ENCODE measurements at regions not wholly inside any gene's neighbourhood (a gene's known extent, or its start where the extent isn't known, plus 50 kb on each side); places are given as distances from the start of the nearest gene placed in this dataset.
"Not testable (repeated sequence)": the region's sequence is repeated elsewhere in the genome, so short reads cannot be mapped to it uniquely, and the experiment has no call there.

DNA sequence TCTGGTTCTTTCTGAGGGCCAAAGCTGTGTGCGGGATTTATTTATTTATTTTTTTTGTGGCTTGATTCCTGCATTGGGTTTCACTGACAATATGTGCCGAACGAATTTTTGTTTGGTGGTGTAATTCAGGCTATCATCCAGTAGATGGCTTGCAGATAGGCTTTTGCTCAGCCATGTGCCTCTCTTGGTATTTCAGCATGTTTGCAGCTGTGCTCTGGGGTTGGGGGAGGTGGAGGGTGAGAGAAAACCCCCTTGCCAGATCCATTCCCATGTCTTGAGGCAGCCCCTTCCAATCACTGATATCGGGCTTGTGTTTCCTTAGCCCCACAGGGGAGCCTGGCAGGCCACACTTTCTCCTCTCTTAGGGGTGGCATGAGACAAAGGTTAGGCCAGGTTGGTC, 302.4 kb downstream of the PTGER3 start:
- ATAC-seq (replicated peaks in 6 of 8): peak in 3 of 8 experiments; percentile 33 to 57 (median 37)
- Histone ChIP-seq H3K4me1 (replicated peaks in 1 of 2) (no peaks in the 10 kb centered on the region), H3K27ac (no peak overlapping the region), H3K4me3 (no peak overlapping the region)
- WGBS, 10 experiments: 0 to 83% (median 71%) methylated on average over 2 to 4 of the region's 4 CpGs; no CpG with 5 or more reads in 3 of the 10 experiments
- in situ Hi-C loops (cut with MboI; ENCODE audit: low pct_unique_long_range_greater_than_20kb in 2 of 9, low sequenced_read_pairs in 9 of 9, unreplicated experiment in 9 of 9): no loop called here

DNA sequence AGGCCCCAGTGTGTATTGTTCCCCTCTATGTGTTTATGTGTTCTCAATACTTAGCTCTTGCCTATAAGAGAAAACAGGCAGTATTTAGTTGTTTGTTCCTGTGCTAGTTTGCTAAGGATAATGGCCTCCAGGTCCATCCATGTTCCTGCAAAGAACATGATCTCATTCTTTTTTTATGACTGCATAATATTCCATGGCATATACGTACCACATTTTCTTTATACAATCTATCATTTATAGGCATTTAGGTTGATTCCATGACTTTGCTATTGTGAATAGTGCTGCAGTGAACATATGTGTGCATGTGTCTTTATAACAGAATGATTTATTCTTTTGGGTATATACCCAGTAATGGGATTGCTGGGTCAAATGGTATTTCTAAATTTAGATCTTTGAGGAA, 301.6 kb downstream of the PTGER3 start:
- ATAC-seq (replicated peaks in 6 of 8); in situ Hi-C loops (cut with MboI; ENCODE audit: low pct_unique_long_range_greater_than_20kb in 2 of 9, low sequenced_read_pairs in 9 of 9, unreplicated experiment in 9 of 9); H3K27ac ChIP-seq; H3K4me3 ChIP-seq; H3K4me1 ChIP-seq (replicated peaks in 1 of 2): not testable (repeated sequence)
- WGBS, 10 experiments: 60 to 100% (median 100%) methylated on average over 1 of the region's 1 CpG

DNA sequence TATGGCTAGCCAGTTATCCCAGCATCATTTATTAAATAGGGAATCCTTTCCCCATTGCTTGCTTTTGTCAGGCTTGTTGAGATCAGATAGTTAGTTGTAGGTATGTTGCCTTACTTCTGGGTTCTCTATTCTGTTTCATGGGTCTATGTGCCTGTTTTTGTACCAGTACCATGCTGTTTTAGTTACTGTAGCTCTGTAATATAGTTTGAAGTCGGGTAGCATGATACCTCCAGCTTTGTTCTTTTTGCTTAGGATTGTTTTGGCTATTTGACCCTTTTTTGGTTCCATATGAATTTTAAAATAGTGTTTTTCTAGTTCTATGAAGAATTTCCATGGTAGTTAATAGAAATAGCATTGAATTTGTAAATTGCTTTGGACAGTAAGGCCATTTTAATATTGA, 300.5 kb downstream of the PTGER3 start:
- in situ Hi-C loops (cut with MboI; ENCODE audit: low pct_unique_long_range_greater_than_20kb in 2 of 9, low sequenced_read_pairs in 9 of 9, unreplicated experiment in 9 of 9); H3K27ac ChIP-seq; H3K4me1 ChIP-seq (replicated peaks in 1 of 2); H3K4me3 ChIP-seq; ATAC-seq (replicated peaks in 6 of 8): not testable (repeated sequence)
- WGBS, 10 experiments: 0 to 80% (median 47%) methylated on average over 1 of the region's 1 CpG

DNA sequence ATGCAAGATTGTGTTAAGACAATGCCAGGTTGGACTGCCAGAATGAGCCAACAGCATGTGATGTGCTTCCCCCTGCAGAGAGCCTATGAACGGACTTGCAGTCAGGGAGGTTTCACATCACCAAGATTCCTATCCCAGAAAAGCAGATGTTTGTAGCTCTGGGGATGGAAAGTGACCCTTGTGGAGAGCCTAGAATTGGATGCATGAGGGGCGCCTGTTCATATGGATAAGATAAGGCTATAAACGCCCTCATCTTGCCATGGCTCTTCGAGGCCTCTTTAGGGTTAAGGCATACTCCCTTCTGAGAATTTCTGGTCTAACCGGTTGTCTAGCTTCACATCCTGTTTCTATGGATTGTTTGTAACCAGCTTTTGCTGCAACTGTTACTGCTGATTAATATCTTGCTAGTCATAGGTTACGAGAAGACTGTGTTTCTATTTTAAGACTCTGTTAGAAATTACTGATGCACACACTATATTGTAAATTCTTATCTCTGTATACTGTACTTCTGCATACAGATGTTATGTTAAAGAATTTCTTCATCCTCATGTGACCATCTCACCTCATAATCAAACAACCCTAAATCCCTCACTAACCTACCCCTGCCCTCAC, 295.8 kb downstream of the PTGER3 start:
- ATAC-seq (replicated peaks in 6 of 8); in situ Hi-C loops (cut with MboI; ENCODE audit: low pct_unique_long_range_greater_than_20kb in 2 of 9, low sequenced_read_pairs in 9 of 9, unreplicated experiment in 9 of 9); H3K4me1 ChIP-seq (replicated peaks in 1 of 2); H3K27ac ChIP-seq; H3K4me3 ChIP-seq: not testable (repeated sequence)
- WGBS, 10 experiments: 31 to 81% (median 71%) methylated on average over 3 to 6 of the region's 6 CpGs; no CpG with 5 or more reads in 4 of the 10 experiments

DNA sequence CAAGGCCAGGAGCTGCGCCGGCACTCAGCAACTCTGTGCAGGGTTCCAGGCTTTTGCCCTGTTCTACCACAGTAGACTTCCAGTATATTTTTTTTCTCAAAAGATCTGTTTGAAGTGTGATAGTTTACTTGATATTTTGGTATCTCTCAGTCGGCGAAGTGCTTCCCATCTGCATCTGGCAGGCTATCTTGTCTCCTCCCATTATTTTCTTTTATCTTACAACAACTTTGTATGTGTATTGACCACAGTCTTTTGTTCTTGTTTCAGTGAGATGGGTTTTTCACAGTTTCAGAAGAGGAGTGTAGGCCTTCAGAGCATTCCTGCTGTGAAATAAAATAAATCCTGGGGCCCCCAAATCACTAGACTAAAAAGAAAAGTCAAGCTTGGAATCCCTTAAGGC, 292.9 kb downstream of the PTGER3 start:
- no peak for ATAC-seq (replicated peaks in 6 of 8)
- no peak overlapping the region for H3K4me3 ChIP-seq
- in situ Hi-C loops (cut with MboI; ENCODE audit: low pct_unique_long_range_greater_than_20kb in 2 of 9, low sequenced_read_pairs in 9 of 9, unreplicated experiment in 9 of 9): no loop called here
- no peaks in the 10 kb centered on the region for H3K4me1 ChIP-seq (replicated peaks in 1 of 2)
- WGBS, 10 experiments: 39 to 100% (median 93%) methylated on average over 1 to 4 of the region's 4 CpGs; no CpG with 5 or more reads in 2 of the 10 experiments
- H3K27ac ChIP-seq: no peak overlapping the region

DNA sequence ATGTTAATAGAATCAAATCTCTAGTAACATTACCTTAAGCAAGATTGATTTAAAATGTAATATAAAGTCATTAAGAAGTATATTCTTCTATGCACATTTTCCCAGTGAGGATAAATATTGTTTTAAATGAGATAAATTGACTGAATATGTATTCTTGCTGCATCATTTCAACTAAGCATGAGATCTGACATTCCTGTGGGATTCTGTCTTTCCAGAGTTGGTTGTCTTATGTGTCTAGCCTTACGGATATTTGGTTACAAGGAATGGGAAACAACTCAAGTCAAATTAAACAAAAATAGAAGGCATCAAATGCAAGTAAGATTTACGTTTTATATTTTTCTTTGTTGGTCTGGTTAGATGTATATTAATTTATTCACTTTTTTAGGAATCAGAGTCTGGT, 287.5 kb downstream of the PTGER3 start:
- peak in 1 of 8 experiments; percentile 54 for ATAC-seq (replicated peaks in 6 of 8)
- H3K4me1 ChIP-seq (replicated peaks in 1 of 2): no peaks in the 10 kb centered on the region

DNA sequence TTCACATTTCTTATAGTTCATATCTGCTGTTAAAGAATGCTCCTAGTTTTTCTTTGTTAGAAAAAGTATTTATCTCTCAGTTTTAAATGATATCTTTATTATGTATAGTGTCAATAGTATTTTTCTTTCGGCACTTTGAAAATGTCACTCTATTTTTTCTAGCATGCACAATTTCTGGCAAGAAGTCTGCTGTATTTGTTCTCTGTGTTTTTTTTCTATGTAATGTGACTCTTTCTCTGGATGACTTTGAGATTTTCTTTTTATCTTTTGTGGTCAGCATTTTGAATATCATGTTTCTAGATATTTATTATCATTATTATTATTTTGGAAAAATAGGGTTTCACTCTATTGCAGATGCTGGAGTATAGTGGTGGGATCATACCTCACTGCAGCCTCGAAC, 285.2 kb downstream of the PTGER3 start:
- ATAC-seq (replicated peaks in 6 of 8): no peak
- 50 to 100% (median 83%) methylated on average over 1 to 2 of the region's 2 CpGs for WGBS, 10 experiments
- in situ Hi-C loops (cut with MboI; ENCODE audit: low pct_unique_long_range_greater_than_20kb in 2 of 9, low sequenced_read_pairs in 9 of 9, unreplicated experiment in 9 of 9): no loop called here
- Histone ChIP-seq H3K4me1 (replicated peaks in 1 of 2) (no peaks in the 10 kb centered on the region), H3K27ac (no peak overlapping the region), H3K4me3 (no peak overlapping the region)

More for the DNA sequence above, 287.5 kb downstream of the PTGER3 start:
- Histone ChIP-seq H3K4me3 (no peak overlapping the region), H3K27ac (no peak overlapping the region)
- in situ Hi-C loops (cut with MboI; ENCODE audit: low pct_unique_long_range_greater_than_20kb in 2 of 9, low sequenced_read_pairs in 9 of 9, unreplicated experiment in 9 of 9): no loop called here
- WGBS, 10 experiments: 13 to 79% (median 53%) methylated on average over 1 to 2 of the region's 2 CpGs

DNA sequence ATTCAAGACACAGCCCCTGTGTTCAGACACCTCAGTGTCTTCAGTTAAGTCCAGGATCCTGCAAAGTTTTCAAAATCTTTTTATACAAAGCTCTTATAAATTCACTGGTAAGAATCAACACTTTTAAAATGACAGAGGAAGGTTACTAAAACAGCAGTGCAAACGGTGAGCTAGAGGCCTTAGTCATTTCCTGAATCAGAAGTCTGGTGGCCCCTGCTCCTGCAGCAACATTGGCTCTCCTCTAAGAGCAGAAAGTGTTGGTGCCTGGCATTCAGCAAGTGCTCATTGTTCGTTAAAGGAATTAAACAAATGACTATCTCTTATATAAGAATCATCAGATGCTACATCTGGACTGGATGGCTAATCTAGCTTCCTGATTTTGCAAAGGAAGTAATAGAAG, 282.9 kb downstream of the PTGER3 start:
- 0 to 70% (median 40%) methylated on average over 1 to 2 of the region's 2 CpGs; no CpG with 5 or more reads in 3 of the 10 experiments for WGBS, 10 experiments
- no peaks in the 10 kb centered on the region for H3K4me1 ChIP-seq (replicated peaks in 1 of 2)
- in situ Hi-C loops (cut with MboI; ENCODE audit: low pct_unique_long_range_greater_than_20kb in 2 of 9, low sequenced_read_pairs in 9 of 9, unreplicated experiment in 9 of 9): no loop called here
- H3K4me3 ChIP-seq: no peak overlapping the region
- H3K27ac ChIP-seq: no peak overlapping the region
- ATAC-seq (replicated peaks in 6 of 8): no peak

DNA sequence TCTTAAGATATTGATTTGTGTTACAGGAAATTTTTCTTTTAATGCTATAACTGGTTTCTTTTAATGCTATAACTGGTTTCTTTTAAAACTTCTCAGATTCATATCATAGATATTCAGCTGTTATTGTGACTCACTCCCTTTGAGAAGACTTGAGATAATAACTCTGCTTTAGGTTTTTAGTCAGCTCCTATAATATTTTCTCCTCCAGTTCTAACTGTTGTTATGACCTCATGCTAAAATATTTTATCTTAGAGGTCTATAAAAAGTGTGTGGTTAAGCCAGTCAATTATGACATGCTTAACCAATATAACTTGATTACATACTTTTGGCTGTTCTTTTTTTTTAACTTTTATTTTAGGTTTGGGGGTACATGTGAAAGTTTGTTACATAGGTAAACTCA, 280.2 kb downstream of the PTGER3 start:
- in situ Hi-C loops (cut with MboI; ENCODE audit: low pct_unique_long_range_greater_than_20kb in 2 of 9, low sequenced_read_pairs in 9 of 9, unreplicated experiment in 9 of 9): no loop called here
- no peak for ATAC-seq (replicated peaks in 6 of 8)
- Histone ChIP-seq H3K4me1 (replicated peaks in 1 of 2) (no peaks in the 10 kb centered on the region), H3K4me3 (no peak overlapping the region), H3K27ac (no peak overlapping the region)

DNA sequence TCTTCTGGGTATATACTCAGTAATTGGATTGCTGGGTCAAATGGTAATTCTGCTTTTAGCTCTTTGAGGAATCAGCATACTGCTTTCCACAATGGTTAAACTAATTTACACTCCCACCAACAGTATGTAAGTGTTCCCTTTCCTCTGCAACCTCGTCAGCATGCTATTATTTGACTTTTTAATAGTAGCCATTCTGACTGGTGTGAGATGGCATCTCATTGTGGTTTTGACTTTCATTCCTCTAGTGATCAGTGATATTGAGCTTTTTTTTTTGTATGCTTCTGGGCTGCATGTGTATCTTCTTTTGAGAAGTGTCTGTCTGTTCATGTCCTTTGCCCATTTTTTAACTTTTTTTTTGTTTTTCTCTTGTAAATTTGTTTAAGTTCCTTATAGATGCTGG, 279.4 kb downstream of the PTGER3 start:
- Histone ChIP-seq H3K4me1 (replicated peaks in 1 of 2) (no peaks in the 10 kb centered on the region), H3K4me3 (no peak overlapping the region), H3K27ac (no peak overlapping the region)
- 29 to 100% (median 79%) methylated on average over 1 of the region's 1 CpG for WGBS, 10 experiments
- in situ Hi-C loops (cut with MboI; ENCODE audit: low pct_unique_long_range_greater_than_20kb in 2 of 9, low sequenced_read_pairs in 9 of 9, unreplicated experiment in 9 of 9): no loop called here
- ATAC-seq (replicated peaks in 6 of 8): no peak

DNA sequence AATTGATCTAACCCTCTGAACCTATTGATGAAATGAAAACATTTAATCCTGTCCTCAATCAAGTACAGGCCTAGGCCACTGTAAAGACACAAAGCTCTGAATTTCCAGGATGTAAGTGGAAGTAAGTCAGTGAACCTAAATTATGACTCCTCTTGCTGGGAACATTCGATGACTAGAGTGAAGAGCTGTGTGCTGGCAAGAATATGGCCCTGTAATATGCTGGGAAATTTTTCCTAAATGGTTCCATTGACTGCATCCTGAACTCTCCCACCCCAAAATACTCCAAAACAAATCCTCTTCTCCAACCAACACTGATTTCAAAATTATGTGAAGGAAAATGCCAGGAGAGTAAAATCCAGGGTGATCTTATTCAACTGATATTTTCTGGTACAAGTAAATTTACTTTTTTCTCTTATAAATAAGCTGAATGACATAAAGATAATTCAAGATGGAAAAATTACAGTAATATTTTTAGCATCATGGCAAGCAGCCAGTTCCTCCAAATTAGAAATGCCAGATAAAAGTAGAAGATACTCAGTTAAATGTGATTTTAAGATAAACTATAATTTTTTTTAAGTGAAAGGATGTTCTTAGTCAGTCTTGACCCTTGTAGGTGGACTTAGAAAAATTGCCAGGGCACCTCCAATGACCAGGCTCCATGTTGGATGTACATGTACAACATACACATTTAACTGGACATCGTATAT, 269.4 kb downstream of the PTGER3 start:
- no peak for ATAC-seq (replicated peaks in 6 of 8)
- in situ Hi-C loops (cut with MboI; ENCODE audit: low pct_unique_long_range_greater_than_20kb in 2 of 9, low sequenced_read_pairs in 9 of 9, unreplicated experiment in 9 of 9): no loop called here
- Histone ChIP-seq H3K4me3 (no peak overlapping the region), H3K4me1 (replicated peaks in 1 of 2) (no peaks in the 10 kb centered on the region), H3K27ac (no peak overlapping the region)
- 17 to 100% (median 88%) methylated on average over 1 to 2 of the region's 2 CpGs; no CpG with 5 or more reads in 1 of the 10 experiments for WGBS, 10 experiments

DNA sequence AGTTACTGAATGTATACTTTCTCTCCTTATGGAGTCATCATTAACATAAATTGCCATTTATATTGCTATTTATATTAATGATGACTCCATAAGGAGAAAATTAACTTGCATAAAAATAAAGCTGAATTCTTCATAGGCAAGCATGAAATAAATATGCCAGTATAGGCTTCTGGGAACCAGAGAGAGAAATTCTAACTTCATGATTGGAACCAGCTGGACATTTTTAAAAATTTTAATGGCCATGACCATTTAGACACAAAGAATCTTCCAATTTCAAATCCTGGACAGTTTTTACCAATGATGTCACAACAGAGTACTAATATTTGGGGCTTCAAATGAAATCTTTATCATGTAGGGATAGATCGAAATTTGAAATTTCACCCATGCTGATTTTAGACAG, 268.7 kb downstream of the PTGER3 start:
- in situ Hi-C loops (cut with MboI; ENCODE audit: low pct_unique_long_range_greater_than_20kb in 2 of 9, low sequenced_read_pairs in 9 of 9, unreplicated experiment in 9 of 9): no loop called here
- ATAC-seq (replicated peaks in 6 of 8): no peak
- Histone ChIP-seq H3K4me1 (replicated peaks in 1 of 2) (no peaks in the 10 kb centered on the region), H3K4me3 (no peak overlapping the region), H3K27ac (no peak overlapping the region)
- WGBS, 10 experiments: 20 to 100% (median 73%) methylated on average over 1 of the region's 1 CpG; no CpG with 5 or more reads in 4 of the 10 experiments

DNA sequence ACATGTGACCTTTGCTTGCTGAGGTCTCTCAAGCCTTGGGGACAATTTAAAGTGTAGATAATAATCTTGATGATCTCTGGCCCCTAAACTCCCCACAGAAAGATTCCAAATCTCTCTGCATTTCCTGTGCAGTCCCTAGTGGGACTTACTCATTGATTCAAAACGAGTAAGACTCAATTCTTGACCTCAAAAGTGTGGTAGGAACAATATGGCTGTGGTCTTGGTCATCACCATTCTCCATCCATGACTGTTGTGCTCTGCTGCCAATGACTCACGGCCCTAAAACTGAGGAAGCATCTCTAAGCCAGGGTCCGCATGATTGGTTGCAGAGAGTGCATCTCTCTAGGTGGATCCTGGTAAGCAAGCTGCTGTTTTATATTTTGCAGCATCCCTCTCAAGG, 268.0 kb downstream of the PTGER3 start:
- WGBS, 10 experiments: 0 to 70% (median 37%) methylated on average over 1 to 3 of the region's 3 CpGs; no CpG with 5 or more reads in 2 of the 10 experiments
- peak in 2 of 8 experiments; percentile 20 to 42 for ATAC-seq (replicated peaks in 6 of 8)
- Histone ChIP-seq H3K4me1 (replicated peaks in 1 of 2) (no peaks in the 10 kb centered on the region), H3K4me3 (no peak overlapping the region), H3K27ac (no peak overlapping the region)
- in situ Hi-C loops (cut with MboI; ENCODE audit: low pct_unique_long_range_greater_than_20kb in 2 of 9, low sequenced_read_pairs in 9 of 9, unreplicated experiment in 9 of 9): no loop called here

DNA sequence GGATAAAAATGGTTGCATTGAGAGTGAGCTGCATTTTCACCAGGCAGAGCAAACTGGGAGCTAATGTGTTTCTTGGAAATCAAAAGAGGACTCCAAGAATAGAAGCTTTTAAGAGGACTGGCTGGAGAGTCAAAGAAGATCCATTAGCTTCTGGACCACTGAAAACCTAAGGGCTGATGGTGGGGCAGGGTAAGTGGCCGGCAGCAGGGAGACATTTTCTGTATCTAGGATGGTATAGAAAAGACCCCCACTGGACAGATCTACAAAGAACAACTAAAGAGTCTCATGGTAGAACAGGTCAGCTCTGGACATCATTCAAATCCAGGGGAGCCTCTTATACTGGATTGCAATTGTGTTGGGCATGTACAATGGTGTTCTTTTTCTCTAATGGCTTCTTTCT, 262.3 kb downstream of the PTGER3 start:
- no peaks in the 10 kb centered on the region for H3K4me1 ChIP-seq (replicated peaks in 1 of 2)
- no peak for ATAC-seq (replicated peaks in 6 of 8)
- no peak overlapping the region for H3K4me3 ChIP-seq
- in situ Hi-C loops (cut with MboI; ENCODE audit: low pct_unique_long_range_greater_than_20kb in 2 of 9, low sequenced_read_pairs in 9 of 9, unreplicated experiment in 9 of 9): no loop called here
- WGBS, 10 experiments: 43 to 100% (median 88%) methylated on average over 1 of the region's 1 CpG; no CpG with 5 or more reads in 3 of the 10 experiments
- H3K27ac ChIP-seq: no peak overlapping the region
